ENCODE measurements at regions not wholly inside any gene's neighbourhood (a gene's known extent, or its start where the extent isn't known, plus 50 kb on each side); places are given as distances from the start of the nearest gene placed in this dataset.

DNA sequence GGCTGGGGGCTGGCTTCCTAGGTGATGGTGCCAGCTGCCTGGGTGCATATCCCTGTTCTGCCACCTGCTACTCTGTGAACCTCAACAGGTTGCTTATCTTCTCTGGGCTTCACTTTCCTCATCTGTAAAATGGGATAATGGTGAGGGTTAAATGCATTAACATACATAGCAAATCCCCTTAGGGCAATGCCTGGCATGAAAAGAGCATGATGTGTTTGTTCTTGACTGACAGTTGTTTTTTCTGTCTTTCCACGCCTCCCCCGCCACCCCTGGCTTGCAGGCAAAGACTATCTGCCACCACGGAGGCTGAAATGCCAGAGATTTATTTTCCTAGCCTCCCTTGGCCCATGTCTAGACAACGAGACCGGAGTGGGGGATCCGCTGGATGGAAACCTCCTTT lies 280.5 kb downstream of the NSG2 start:
- no peaks in the 10 kb centered on the region for H3K36me3 ChIP-seq
- no peak for TF ChIP-seq EP300 (IDR thresholded peaks at IDR 0.05)
- no peak for TF ChIP-seq POLR2A (IDR thresholded peaks at IDR 0.05)
- TF ChIP-seq, protein P1, sequence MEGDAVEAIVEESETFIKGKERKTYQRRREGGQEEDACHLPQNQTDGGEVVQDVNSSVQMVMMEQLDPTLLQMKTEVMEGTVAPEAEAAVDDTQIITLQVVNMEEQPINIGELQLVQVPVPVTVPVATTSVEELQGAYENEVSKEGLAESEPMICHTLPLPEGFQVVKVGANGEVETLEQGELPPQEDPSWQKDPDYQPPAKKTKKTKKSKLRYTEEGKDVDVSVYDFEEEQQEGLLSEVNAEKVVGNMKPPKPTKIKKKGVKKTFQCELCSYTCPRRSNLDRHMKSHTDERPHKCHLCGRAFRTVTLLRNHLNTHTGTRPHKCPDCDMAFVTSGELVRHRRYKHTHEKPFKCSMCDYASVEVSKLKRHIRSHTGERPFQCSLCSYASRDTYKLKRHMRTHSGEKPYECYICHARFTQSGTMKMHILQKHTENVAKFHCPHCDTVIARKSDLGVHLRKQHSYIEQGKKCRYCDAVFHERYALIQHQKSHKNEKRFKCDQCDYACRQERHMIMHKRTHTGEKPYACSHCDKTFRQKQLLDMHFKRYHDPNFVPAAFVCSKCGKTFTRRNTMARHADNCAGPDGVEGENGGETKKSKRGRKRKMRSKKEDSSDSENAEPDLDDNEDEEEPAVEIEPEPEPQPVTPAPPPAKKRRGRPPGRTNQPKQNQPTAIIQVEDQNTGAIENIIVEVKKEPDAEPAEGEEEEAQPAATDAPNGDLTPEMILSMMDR (IDR thresholded peaks at IDR 0.05): no peak
- DNase-seq: no peak
- no peak overlapping the region for H3K27ac ChIP-seq
- WGBS, 3 donors: 28 to 29% (median 28%) methylated on average over 6 of the region's 6 CpGs
- intact Hi-C loops (cut with DNase I): no loop called here
- H3K27me3 ChIP-seq: no peaks in the 10 kb centered on the region
- H3K4me1 ChIP-seq (ENCODE audit: insufficient read depth): no peaks in the 10 kb centered on the region
- no peak overlapping the region for H3K4me3 ChIP-seq
- no peaks in the 10 kb centered on the region for H3K9me3 ChIP-seq

DNA sequence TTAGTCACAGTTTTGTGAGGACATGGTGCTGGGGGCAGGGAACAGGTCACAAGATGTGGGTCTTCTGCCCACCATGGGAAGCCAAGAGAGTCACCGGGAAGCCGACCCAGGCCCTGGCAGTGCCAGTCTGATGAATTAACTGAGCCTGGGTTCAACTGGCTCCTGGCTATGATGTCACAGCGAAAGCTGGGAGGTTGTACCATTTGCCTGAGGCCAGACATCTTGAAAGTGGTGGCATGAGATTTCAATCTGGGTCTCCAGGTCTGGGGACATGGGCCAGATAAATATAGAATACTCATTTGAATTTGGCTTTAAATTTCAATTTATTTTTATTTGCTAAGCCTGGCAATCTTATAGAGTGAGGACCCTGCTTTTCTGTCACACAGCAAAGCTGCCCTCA lies 280.9 kb downstream of the NSG2 start:
- WGBS, 3 donors: 43 to 89% (median 56%) methylated on average over 2 to 3 of the region's 3 CpGs
- TF ChIP-seq POLR2A (IDR thresholded peaks at IDR 0.05) (no peak), EP300 (IDR thresholded peaks at IDR 0.05) (no peak)
- TF ChIP-seq, protein P1 (IDR thresholded peaks at IDR 0.05): no peak
- no peak overlapping the region for H3K27ac ChIP-seq
- intact Hi-C loops (cut with DNase I): no loop called here
- no peaks in the 10 kb centered on the region for H3K36me3 ChIP-seq
- no peak overlapping the region for H3K4me3 ChIP-seq
- H3K9me3 ChIP-seq: no peaks in the 10 kb centered on the region
- H3K27me3 ChIP-seq: no peaks in the 10 kb centered on the region
- DNase-seq: no peak
- no peaks in the 10 kb centered on the region for H3K4me1 ChIP-seq (ENCODE audit: insufficient read depth)

DNA sequence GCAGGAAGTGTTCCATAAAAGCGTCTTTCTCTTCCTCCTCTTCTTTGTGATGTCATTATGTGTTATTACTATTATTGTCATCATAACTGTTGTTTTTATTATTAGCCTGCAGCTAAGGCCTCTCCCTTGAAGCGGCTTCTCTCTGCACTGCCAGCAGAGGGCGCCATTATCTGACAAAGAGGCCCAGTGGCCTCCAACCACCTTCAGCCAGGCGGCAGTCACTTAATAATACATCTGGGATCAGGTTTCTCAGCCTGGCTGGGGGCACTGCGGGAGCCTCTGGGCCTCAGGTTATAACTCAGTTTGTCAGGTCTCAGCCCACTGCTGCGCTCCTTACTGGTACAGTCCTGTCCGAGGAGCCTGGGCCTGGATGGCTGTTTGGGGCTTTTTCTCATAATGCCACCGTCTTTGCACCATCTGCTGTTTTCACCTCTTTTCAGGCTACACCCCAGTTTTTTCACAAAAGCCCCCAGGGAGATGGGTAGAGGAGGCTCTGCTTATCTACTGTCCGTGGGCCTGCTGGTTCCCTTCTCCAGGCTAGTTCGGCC lies 281.9 kb downstream of the NSG2 start:
- intact Hi-C loops (cut with DNase I): no loop called here
- DNase-seq: no peak
- WGBS, 3 donors: 21 to 23% (median 22%) methylated on average over 10 of the region's 10 CpGs

DNA sequence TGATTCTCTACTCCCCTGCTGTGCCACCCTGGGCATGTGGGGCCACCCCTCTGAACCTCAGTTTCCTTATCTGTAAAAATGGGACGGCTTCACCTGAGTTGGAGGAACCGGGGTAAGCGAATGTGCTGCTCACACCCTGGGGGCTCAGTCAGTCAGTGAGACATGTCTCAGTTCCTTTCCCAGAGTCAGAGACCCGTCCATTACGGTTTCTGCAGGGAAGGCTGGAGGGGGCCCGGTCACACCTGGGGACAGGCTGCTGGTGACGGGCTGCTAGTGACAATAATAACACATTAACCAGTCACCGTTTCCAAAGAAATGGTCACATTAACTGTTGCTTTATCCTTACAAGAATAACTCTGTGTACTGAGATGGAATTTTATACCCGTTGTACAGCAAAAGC lies 282.4 kb downstream of the NSG2 start:
- 78 to 89% (median 83%) methylated on average over 9 of the region's 9 CpGs for WGBS, 3 donors
- Histone ChIP-seq H3K27ac (no peak overlapping the region), H3K4me3 (no peak overlapping the region), H3K9me3 (no peaks in the 10 kb centered on the region), H3K27me3 (no peaks in the 10 kb centered on the region), H3K4me1 (ENCODE audit: insufficient read depth) (no peaks in the 10 kb centered on the region), H3K36me3 (no peaks in the 10 kb centered on the region)
- intact Hi-C loops (cut with DNase I): no loop called here
- no peak for DNase-seq
- TF ChIP-seq EP300 (IDR thresholded peaks at IDR 0.05) (no peak), POLR2A (IDR thresholded peaks at IDR 0.05) (no peak)
- TF ChIP-seq, protein P1 (IDR thresholded peaks at IDR 0.05): no peak

More for the DNA sequence above, 281.9 kb downstream of the NSG2 start:
- TF ChIP-seq, protein P1 (IDR thresholded peaks at IDR 0.05): no peak
- TF ChIP-seq POLR2A (IDR thresholded peaks at IDR 0.05) (no peak), EP300 (IDR thresholded peaks at IDR 0.05) (no peak)
- Histone ChIP-seq H3K4me3 (no peak overlapping the region), H3K27me3 (no peaks in the 10 kb centered on the region), H3K27ac (no peak overlapping the region), H3K4me1 (ENCODE audit: insufficient read depth) (no peaks in the 10 kb centered on the region), H3K9me3 (no peaks in the 10 kb centered on the region), H3K36me3 (no peaks in the 10 kb centered on the region)
